Stomach (tissue), 8 donors: ENCODE measurements at regions not wholly inside any gene's neighbourhood (a gene's known extent, or its start where the extent isn't known, plus 50 kb on each side); places are given as distances from the start of the nearest gene placed in this dataset.

Experiments used
- DNase-seq, 2 donors: peaks; one replicate each; pipeline versions ENCODE4 v3.0.0 to v3.0.0-alpha.2; 2013 to 2019
- H3K27ac ChIP-seq, 5 donors: fragments of 200-600 bp in 4 of 5; sonication (generic) in 4 of 5; one replicate each; pipeline ENCODE4 v1.5.1; 2013 to 2019; ENCODE audit warnings: mild to moderate bottlenecking in 1 of 5, moderate library complexity in 1 of 5
- H3K27me3 ChIP-seq, 3 donors: fragments of 200-600 bp; sonication (generic); one replicate each; pipeline ENCODE4 v1.5.1; 2017 to 2019; ENCODE audit warnings: mixed run types in 1 of 3
- H3K36me3 ChIP-seq, 4 donors: fragments of 200-600 bp; sonication (generic); 1 replicate in 3 of 4; 2 replicates in 1 of 4; pipeline ENCODE4 v1.5.1; 2016 to 2019
- H3K4me1 ChIP-seq, 4 donors: fragments of 200-600 bp; sonication (generic); one replicate each; pipeline ENCODE4 v1.5.1; 2016 to 2019
- H3K4me3 ChIP-seq, 4 donors: fragments of 200-600 bp; sonication (generic) in 3 of 4; one replicate each; pipeline ENCODE4 v1.5.1; 2016 to 2019; ENCODE audit warnings: mild to moderate bottlenecking in 1 of 4
- H3K9me3 ChIP-seq, 4 donors: fragments of 200-600 bp; sonication (generic); one replicate each; pipeline ENCODE4 v1.5.1; 2016 to 2019
- CTCF ChIP-seq, 7 experiments: fragments of 450-650 bp in 4 of 7; fragments of 200-600 bp in 3 of 7; sonication (generic) in 3 of 7; IDR thresholded peaks; one replicate each; pipeline ENCODE4 v1.5.1; 2016 to 2019; ENCODE audit warnings: antibody characterized with exemption in 7 of 7, control low read depth in 2 of 7, mild to moderate bottlenecking in 1 of 7
- EP300 ChIP-seq: sonication (generic); formaldehyde crosslinking; IDR thresholded peaks from one replicate; pipeline ENCODE4 v1.6.1; 2017; ENCODE audit warnings: antibody characterized with exemption
- POLR2A ChIP-seq, 4 donors: fragments of 450-650 bp; IDR thresholded peaks; one replicate each; pipeline ENCODE4 v1.6.1; 2016; ENCODE audit warnings: antibody characterized with exemption in 4 of 4, control low read depth in 2 of 4, mild to moderate bottlenecking in 1 of 4, moderate library complexity in 1 of 4
- POLR2AphosphoS5 ChIP-seq, 3 donors: sonication (generic); formaldehyde crosslinking; IDR thresholded peaks; one replicate each; pipeline ENCODE4 v1.6.1; 2016; ENCODE audit warnings: antibody characterized with exemption in 3 of 3
- WGBS, 5 donors: extraction: QIAGEN DNeasy Blood & Tissue Kit in 3 of 5; methylation state at CpG; one replicate each; pipeline versions ENCODE4 v1.1.5 to v1.1.7; 2013 to 2018; 5-methylcytosine and 5-hydroxymethylcytosine counted together
- intact Hi-C: fragments of 100-400 bp; cut with DNase I; formaldehyde crosslinking; loops from one replicate; pipeline ENCODE4 v1.15.1; 2023; ENCODE audit warnings: low total_unique reads
- donor health status: healthy with polysubstance abuse.
- donor health status: Bipolar disorder and iron deficiency.
- donor health status: healthy.

DNA sequence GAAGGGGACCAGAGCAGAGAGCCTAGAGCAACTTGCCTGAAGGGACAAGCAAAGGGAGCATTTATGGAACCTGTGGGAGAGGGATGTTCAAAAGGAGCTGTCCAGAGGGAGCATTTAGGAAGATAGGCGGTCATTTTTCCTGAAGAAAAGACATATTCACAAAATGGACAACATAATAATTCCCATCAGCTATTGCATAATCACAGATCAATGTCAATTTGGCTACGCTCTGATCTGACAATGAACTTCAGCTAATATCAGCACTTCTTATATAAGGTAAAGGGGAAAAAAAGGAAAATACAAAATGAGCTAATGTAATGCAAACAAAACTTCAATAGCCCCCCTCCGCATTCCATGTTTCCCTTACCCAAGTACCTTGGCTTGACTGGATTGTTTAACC, 291.1 kb upstream of the CDH7 start:
- Histone ChIP-seq H3K36me3 (no peaks in the 10 kb centered on the region), H3K4me3 (no peak overlapping the region), H3K27me3 (no peaks in the 10 kb centered on the region), H3K9me3 (no peaks in the 10 kb centered on the region), H3K27ac (no peak overlapping the region), H3K4me1 (no peaks in the 10 kb centered on the region)
- WGBS, 5 donors, result 73 to 94% (median 84%) methylated on average over 3 of the region's 3 CpGs
- TF ChIP-seq CTCF (IDR thresholded peaks at IDR 0.05) (no peak), POLR2AphosphoS5 (IDR thresholded peaks at IDR 0.05) (no peak), EP300 (no peak), POLR2A (IDR thresholded peaks at IDR 0.05) (no peak)
- intact Hi-C loops, result no loop called here
- no peak for DNase-seq

DNA sequence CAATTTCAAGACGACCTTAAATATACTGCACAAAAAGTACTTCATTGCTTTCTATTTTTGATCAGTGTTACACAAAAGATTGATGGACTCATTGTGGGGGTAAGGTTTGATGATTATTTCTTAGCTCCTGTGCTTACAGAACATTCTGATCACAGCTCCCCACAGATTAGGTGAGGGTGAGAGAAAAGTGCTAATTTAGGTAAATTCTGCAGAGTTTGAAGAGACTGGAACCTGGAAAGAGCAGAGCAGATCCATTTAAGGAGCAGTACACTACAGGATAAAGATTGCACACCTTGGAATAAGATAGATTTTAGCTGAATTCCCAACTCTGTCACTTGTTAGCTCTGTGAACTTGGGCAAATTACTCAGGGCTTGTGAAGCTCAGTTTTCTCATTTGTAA, 291.9 kb upstream of the CDH7 start:
- DNase-seq, result no peak
- Histone ChIP-seq H3K4me3 (no peak overlapping the region), H3K27ac (no peak overlapping the region), H3K9me3 (no peaks in the 10 kb centered on the region), H3K27me3 (no peaks in the 10 kb centered on the region), H3K36me3 (no peaks in the 10 kb centered on the region), H3K4me1 (no peaks in the 10 kb centered on the region)
- TF ChIP-seq POLR2AphosphoS5 (IDR thresholded peaks at IDR 0.05), result no peak
- TF ChIP-seq EP300, result no peak
- TF ChIP-seq CTCF (IDR thresholded peaks at IDR 0.05), result no peak
- no peak for TF ChIP-seq POLR2A (IDR thresholded peaks at IDR 0.05)
- intact Hi-C loops, result no loop called here
- WGBS, 5 donors, result 6 to 23% (median 11%) methylated on average over 1 of the region's 1 CpG

- WGBS, 5 donors, result 50 to 59% (median 52%) methylated on average over 3 of the region's 3 CpGs
- TF ChIP-seq CTCF (IDR thresholded peaks at IDR 0.05), result no peak
- TF ChIP-seq POLR2A (IDR thresholded peaks at IDR 0.05), result no peak
- no peak for TF ChIP-seq EP300
- TF ChIP-seq POLR2AphosphoS5 (IDR thresholded peaks at IDR 0.05), result no peak
- no peaks in the 10 kb centered on the region for H3K36me3 ChIP-seq
- intact Hi-C loops, result no loop called here
- no peaks in the 10 kb centered on the region for H3K9me3 ChIP-seq
- peak in 1 of 2 donors; percentile 16 for DNase-seq
- no peaks in the 10 kb centered on the region for H3K27me3 ChIP-seq
- H3K4me3 ChIP-seq, result no peak overlapping the region
- H3K27ac ChIP-seq, result no peak overlapping the region
- H3K4me1 ChIP-seq, result no peaks in the 10 kb centered on the region
Observed at GRCh38 chr18:65439188-65439587, 311.6 kb upstream of the CDH7 start.

- Histone ChIP-seq H3K9me3 (no peaks in the 10 kb centered on the region), H3K4me3 (no peak overlapping the region), H3K27me3 (no peaks in the 10 kb centered on the region), H3K36me3 (no peaks in the 10 kb centered on the region), H3K4me1 (no peaks in the 10 kb centered on the region), H3K27ac (no peak overlapping the region)
- no peak for TF ChIP-seq POLR2AphosphoS5 (IDR thresholded peaks at IDR 0.05)
- no peak for TF ChIP-seq POLR2A (IDR thresholded peaks at IDR 0.05)
- TF ChIP-seq CTCF (IDR thresholded peaks at IDR 0.05), result no peak
- no peak for TF ChIP-seq EP300
- DNase-seq, result no peak
- WGBS, 5 donors, result 83 to 93% (median 87%) methylated on average over 4 of the region's 4 CpGs
- intact Hi-C loops, result no loop called here
Observed at GRCh38 chr18:65436430-65436829, 314.4 kb upstream of the CDH7 start.
